PC-3 (cell line): ENCODE measurements at regions not wholly inside any gene's neighbourhood (a gene's known extent, or its start where the extent isn't known, plus 50 kb on each side); places are given as distances from the start of the nearest gene placed in this dataset.

ENCODE experiments used
- ATAC-seq: fragments of 200-7000 bp; cut with Tn5 transposase; 2 replicates; pipeline ENCODE4 v1.9.1; 2020; ENCODE audit warnings: mild to moderate bottlenecking, moderate library complexity
- BruUV-seq: library from RNA; stranded (reverse); fragments of 400-500 nt; replicated peaks from 2 replicates; lab custom pipeline; 2021; lab: Mats Ljungman, UMichigan
- CTCF ChIA-PET: fragments of 300-600 bp; sonication (Branson Sonifier 250); formaldehyde crosslinking; loops from one replicate; lab custom pipeline; 2022; ENCODE audit warnings: antibody characterized with exemption; lab: Charles Lee
- POLR2A ChIA-PET: fragments of 300-600 bp; sonication (Branson Sonifier 250); formaldehyde crosslinking; loops from one replicate; lab custom pipeline; 2022; ENCODE audit warnings: antibody characterized with exemption; ENCODE audit not compliant: unreplicated experiment; lab: Charles Lee
- DNase-seq: peaks from one replicate; pipeline ENCODE4 v3.0.0-alpha.2; 2015
- H2AFZ ChIP-seq: fragments of 300-600 bp; sonication (generic); 2 replicates; pipeline ENCODE4 v1.6.0; 2016; ENCODE audit warnings: antibody characterized with exemption, low read length
- H3F3A ChIP-seq: fragments of 300-600 bp; sonication (generic); one replicate; pipeline ENCODE4 v1.6.0; 2017; ENCODE audit warnings: antibody characterized with exemption, low read length, control low read depth, mild to moderate bottlenecking; ENCODE audit not compliant: unreplicated experiment
- H3K27ac ChIP-seq: fragments of 300-600 bp; sonication (generic); 2 replicates; pipeline ENCODE4 v1.5.1; 2016; ENCODE audit warnings: mild to moderate bottlenecking, low read length
- H3K27me3 ChIP-seq: fragments of 300-600 bp; sonication (generic); 2 replicates; pipeline ENCODE4 v1.6.1; 2016; ENCODE audit warnings: low read length, mixed read lengths
- H3K36me3 ChIP-seq: fragments of 300-600 bp; sonication (generic); 2 replicates; pipeline ENCODE4 v1.6.1; 2016; ENCODE audit warnings: low read depth, mixed run types, low read length, mixed read lengths
- H3K4me1 ChIP-seq: fragments of 300-600 bp; sonication (generic); 2 replicates; pipeline ENCODE4 v1.5.1; 2016; ENCODE audit warnings: low read length; ENCODE audit not compliant: insufficient read depth
- H3K4me2 ChIP-seq: fragments of 300-600 bp; sonication (generic); 2 replicates; pipeline ENCODE4 v1.6.0; 2016; ENCODE audit warnings: low read length
- H3K4me3 ChIP-seq: fragments of 300-600 bp; sonication (generic); 2 replicates; pipeline ENCODE4 v1.5.1; 2016; ENCODE audit warnings: mild to moderate bottlenecking, low read length, mixed read lengths
- H3K79me2 ChIP-seq: fragments of 300-600 bp; sonication (generic); 2 replicates; pipeline ENCODE4 v1.6.1; 2017; ENCODE audit warnings: low read length, mixed read lengths
- H3K9ac ChIP-seq: fragments of 300-600 bp; sonication (generic); 2 replicates; pipeline ENCODE4 v1.6.0; 2016; ENCODE audit warnings: mild to moderate bottlenecking, low read length
- H3K9me2 ChIP-seq: fragments of 300-600 bp; sonication (generic); replicated peaks from 2 replicates; pipeline ENCODE4 v1.6.1; 2016; ENCODE audit warnings: mixed run types, low read length, mixed read lengths
- H3K9me3 ChIP-seq: fragments of 300-600 bp; sonication (generic); 2 replicates; pipeline ENCODE4 v1.6.1; 2016; ENCODE audit warnings: low read length, mixed read lengths
- H4K20me1 ChIP-seq: fragments of 300-600 bp; sonication (generic); 2 replicates; pipeline ENCODE4 v1.6.1; 2016; ENCODE audit warnings: low read length, mixed read lengths
- EZH2 ChIP-seq: fragments of 300-600 bp; sonication (generic); IDR thresholded peaks from one replicate; pipeline ENCODE4 v1.6.1; 2017; ENCODE audit warnings: antibody characterized with exemption, mild to moderate bottlenecking, low read length; ENCODE audit not compliant: unreplicated experiment
- EZH2phosphoT487 ChIP-seq: fragments of 300-600 bp; sonication (generic); IDR thresholded peaks from 2 replicates; pipeline ENCODE4 v1.6.1; 2018; ENCODE audit warnings: mild to moderate bottlenecking, antibody characterized with exemption, low read length, borderline replicate concordance
- intact Hi-C: fragments of 100-400 bp; cut with micrococcal nuclease; formaldehyde crosslinking; loops from 2 replicates; pipeline ENCODE4 v1.9.0; 2023
- TF ChIP-seq, protein P1 (sequence below): fragments of 300-600 bp; sonication (generic); conservative IDR thresholded peaks from 2 replicates; pipeline ENCODE4 v1.5.1; 2017; ENCODE audit warnings: antibody characterized with exemption, low read depth, mild to moderate bottlenecking, low read length

DNA sequence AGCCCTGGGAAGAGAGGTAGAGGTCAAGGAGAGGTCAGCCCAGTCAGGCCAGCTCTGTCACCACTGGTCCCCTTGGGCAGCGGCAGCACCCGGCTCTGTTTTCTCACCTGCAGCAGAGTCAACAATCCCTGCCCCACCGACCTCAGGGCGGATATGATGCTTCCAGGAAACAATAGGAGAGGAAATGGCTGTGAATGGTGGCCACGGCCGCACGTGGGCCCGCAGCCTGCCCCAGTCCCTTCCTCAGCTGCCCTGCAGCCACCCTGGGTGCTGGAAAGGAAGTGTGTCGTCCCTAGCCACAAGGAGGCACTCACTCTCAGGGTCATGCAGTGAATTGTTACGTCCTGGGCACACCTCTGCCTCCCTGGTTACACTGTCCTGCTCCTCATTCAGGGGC, 92.5 kb upstream of the ENPP6 start:
- DNase-seq (peak; percentile 8), ATAC-seq (no peak; the same call in 1 of the 2 replicates)
- Histone ChIP-seq H3K9ac (no peak overlapping the region), H3K9me3 (no peaks in the 10 kb centered on the region), H4K20me1 (no peaks in the 10 kb centered on the region), H3K36me3 (no peaks in the 10 kb centered on the region), H3K4me2 (no peak overlapping the region), H3K27me3 (no peaks in the 10 kb centered on the region), H3K27ac (no peak overlapping the region), H3K79me2 (no peaks in the 10 kb centered on the region), H3F3A (no peaks in the 10 kb centered on the region), H3K4me1 (peaks cover 6% of the 10 kb centered on the region; the same call in 1 of the 2 replicates), H3K4me3 (no peak overlapping the region), H2AFZ (no peak overlapping the region), H3K9me2 (no peaks in the 10 kb centered on the region)
- intact Hi-C loops: no loop called here
- TF ChIP-seq, protein P1, sequence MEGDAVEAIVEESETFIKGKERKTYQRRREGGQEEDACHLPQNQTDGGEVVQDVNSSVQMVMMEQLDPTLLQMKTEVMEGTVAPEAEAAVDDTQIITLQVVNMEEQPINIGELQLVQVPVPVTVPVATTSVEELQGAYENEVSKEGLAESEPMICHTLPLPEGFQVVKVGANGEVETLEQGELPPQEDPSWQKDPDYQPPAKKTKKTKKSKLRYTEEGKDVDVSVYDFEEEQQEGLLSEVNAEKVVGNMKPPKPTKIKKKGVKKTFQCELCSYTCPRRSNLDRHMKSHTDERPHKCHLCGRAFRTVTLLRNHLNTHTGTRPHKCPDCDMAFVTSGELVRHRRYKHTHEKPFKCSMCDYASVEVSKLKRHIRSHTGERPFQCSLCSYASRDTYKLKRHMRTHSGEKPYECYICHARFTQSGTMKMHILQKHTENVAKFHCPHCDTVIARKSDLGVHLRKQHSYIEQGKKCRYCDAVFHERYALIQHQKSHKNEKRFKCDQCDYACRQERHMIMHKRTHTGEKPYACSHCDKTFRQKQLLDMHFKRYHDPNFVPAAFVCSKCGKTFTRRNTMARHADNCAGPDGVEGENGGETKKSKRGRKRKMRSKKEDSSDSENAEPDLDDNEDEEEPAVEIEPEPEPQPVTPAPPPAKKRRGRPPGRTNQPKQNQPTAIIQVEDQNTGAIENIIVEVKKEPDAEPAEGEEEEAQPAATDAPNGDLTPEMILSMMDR: peak; percentile 25
- TF ChIP-seq EZH2: no peak
- CTCF ChIA-PET: no interaction called here
- POLR2A ChIA-PET: no interaction called here
- no TSS peak for BruUV-seq

DNA sequence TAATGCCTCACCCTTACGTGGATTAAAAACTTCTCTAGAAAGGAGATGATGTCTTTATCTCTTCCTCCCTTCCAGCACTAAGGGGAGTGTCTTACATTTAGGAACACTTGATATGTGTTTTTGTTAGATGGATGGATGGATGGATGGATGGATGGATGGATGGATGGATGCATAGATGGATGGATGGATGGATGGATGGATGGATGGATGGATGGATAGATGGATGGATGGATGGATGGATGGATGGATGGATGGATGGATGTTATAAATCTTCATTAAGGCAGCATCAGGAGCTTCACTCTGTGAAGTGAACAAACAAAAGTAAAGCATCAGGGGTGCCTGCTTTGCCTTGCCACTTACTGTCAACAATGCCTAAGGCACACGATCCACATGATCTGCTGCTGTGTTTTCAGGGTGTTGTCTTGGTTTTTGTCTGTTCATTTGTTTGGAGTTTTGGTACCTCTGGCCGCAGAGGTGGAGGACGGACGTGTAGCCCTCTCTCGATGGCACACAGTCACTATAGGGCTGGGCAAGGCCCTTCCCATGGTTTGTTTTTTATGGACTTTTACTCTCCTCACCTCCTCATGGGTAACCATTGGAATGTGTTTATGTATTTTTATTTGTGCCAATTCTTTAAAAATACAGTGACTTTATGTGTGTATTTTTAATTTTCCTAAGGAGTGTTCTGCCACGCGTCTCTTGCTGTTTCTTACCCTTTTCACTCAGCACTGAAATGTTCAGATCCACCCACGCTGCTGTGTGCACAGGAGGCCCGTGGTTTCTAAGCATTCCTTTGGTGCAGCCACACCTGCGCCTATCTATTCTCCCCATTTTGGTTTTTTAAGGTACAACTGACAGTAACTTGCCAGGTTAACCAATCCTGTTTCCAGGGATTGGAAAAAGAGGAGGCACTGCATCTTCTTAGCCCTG, 91.8 kb upstream of the ENPP6 start:
- intact Hi-C loops: no loop called here
- H4K20me1 ChIP-seq: no peaks in the 10 kb centered on the region
- no peak overlapping the region for H3K27ac ChIP-seq
- TF ChIP-seq EZH2 (no peak), EZH2phosphoT487 (no peak)
- TF ChIP-seq, protein P1: no peak
- peaks cover 6% of the 10 kb centered on the region; the same call in 1 of the 2 replicates for H3K4me1 ChIP-seq
- no peaks in the 10 kb centered on the region for H3K36me3 ChIP-seq
- CTCF ChIA-PET: no interaction called here
- no peaks in the 10 kb centered on the region for H3K27me3 ChIP-seq
- H3K4me2 ChIP-seq: no peak overlapping the region
- no peaks in the 10 kb centered on the region for H3K79me2 ChIP-seq
- no peaks in the 10 kb centered on the region for H3F3A ChIP-seq
- H3K9ac ChIP-seq: no peak overlapping the region
- no TSS peak for BruUV-seq
- H3K9me2 ChIP-seq: no peaks in the 10 kb centered on the region
- POLR2A ChIA-PET: no interaction called here
- no peaks in the 10 kb centered on the region for H3K9me3 ChIP-seq
- DNase-seq: no peak
- no peak for ATAC-seq
- no peak overlapping the region for H2AFZ ChIP-seq
- no peak overlapping the region for H3K4me3 ChIP-seq

DNA sequence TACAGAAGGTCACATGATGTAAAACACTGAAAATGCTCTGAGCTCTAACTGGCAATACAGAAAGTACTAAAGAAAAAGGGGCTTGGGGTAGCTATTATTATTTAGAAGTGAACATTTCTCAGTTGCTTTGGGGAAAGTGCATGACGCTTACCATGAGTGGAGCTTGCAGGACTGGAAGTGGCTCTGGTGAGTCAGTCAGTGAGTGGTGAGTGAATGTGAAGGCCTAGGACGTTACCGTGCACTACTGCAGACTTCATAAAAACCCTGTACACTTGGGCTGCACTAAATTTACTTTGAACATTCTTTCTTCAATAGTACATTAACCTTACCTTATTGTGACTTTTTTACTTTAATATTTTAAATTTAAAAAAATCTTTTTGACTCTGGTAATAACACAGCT, 89.3 kb upstream of the ENPP6 start:
- Histone ChIP-seq H3K4me1 (peaks cover 6% of the 10 kb centered on the region; the same call in 1 of the 2 replicates), H3K27ac (0 out of 2 replicates have a peak overlapping the region, but pooled peaks have one; percentile 22), H3K36me3 (no peaks in the 10 kb centered on the region), H3K79me2 (no peaks in the 10 kb centered on the region), H3K9ac (no peak overlapping the region), H3K4me3 (no peak overlapping the region), H3K4me2 (peak overlapping the region; percentile 37), H2AFZ (peak overlapping the region; percentile 33; the same call in 1 of the 2 replicates), H3K27me3 (no peaks in the 10 kb centered on the region), H3K9me3 (no peaks in the 10 kb centered on the region), H3F3A (no peaks in the 10 kb centered on the region), H3K9me2 (no peaks in the 10 kb centered on the region), H4K20me1 (no peaks in the 10 kb centered on the region)
- no peak for TF ChIP-seq EZH2
- no peak for TF ChIP-seq EZH2phosphoT487
- TF ChIP-seq, protein P1: no peak
- intact Hi-C loops: no loop called here
- ChIA-PET CTCF (no interaction called here), POLR2A (no interaction called here)
- BruUV-seq: no TSS peak
- ATAC-seq (peak; percentile 88), DNase-seq (peak; percentile 71)
